Activated T-helper 2 cell treated with anti-CD3 and anti-CD28 coated beads, Interferon-gamma antibody, Interleukin-2, Interleukin-4, amounts not matched to agents 10 μg/mL and 5 μg/mL and 100 μg/mL, durations not matched to agents 14 hours and 24 hours and 36 hours (primary cell): ENCODE measurements at regions not wholly inside any gene's neighbourhood (a gene's known extent, or its start where the extent isn't known, plus 50 kb on each side); places are given as distances from the start of the nearest gene placed in this dataset.

Source experiments
- DNase-seq: peaks from one replicate; pipeline ENCODE4 v3.0.0; 2021; ENCODE audit warnings: low spot score
- H3K27ac Mint-ChIP-seq: one replicate; pipeline ENCODE4 v1.8.0; 2021; ENCODE audit warnings: mixed read lengths
- H3K27me3 Mint-ChIP-seq: one replicate; pipeline ENCODE4 v1.8.0; 2021; ENCODE audit warnings: low read depth, mixed read lengths
- H3K36me3 Mint-ChIP-seq: one replicate; pipeline ENCODE4 v1.8.0; 2021; ENCODE audit warnings: low read depth, mixed read lengths
- H3K4me1 Mint-ChIP-seq: one replicate; pipeline ENCODE4 v1.8.0; 2021; ENCODE audit warnings: low read depth, mixed read lengths
- H3K4me3 Mint-ChIP-seq: one replicate; pipeline ENCODE4 v1.8.0; 2021; ENCODE audit warnings: low read depth, mild to moderate bottlenecking, moderate library complexity, mixed read lengths
- H3K9me3 Mint-ChIP-seq: one replicate; pipeline ENCODE4 v1.8.0; 2021; ENCODE audit warnings: mixed read lengths
- intact Hi-C: fragments of 100-400 bp; cut with micrococcal nuclease; formaldehyde crosslinking; loops from one replicate; pipeline ENCODE4 v1.15.1; 2023

DNA sequence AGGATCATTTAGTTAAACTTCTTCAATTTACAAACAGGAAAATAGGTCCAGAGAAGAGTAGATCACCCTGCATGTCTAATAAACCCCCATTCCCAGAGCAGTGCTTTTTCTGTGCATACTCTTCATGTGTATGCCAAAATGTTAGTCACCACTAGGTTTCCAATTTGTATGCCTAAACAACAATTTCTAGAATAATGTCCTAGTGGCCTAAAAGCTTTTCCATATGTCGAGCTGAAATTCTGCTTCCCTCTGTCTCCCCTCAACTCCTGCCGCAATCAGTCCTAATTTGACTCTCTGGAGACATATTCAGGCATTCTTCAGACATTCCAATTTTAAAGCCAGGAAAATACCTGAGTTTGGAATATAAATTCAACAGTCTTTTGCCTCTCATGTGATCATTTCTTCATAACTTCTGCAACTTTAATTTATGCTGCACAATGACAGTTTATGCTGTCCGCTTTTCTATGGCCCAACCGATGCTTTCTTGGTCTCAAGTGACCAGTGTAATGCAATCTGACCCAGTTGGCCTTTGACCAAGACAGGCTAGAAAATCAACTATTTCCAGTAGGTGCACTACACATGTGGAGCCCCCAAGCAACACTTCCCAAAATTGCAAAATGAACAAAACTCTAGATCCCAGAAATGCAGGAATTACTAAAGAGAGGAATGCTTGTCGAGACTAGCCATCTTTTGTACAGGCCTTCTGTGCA is 122.9 kb upstream of the FMR1 start:
- Mint-ChIP-seq H3K36me3 (no peaks in the 10 kb centered on the region), H3K27ac (no peak overlapping the region), H3K4me1 (no peaks in the 10 kb centered on the region), H3K4me3 (no peak overlapping the region), H3K9me3 (no peaks in the 10 kb centered on the region), H3K27me3 (no peaks in the 10 kb centered on the region)
- intact Hi-C loops: no loop called here
- DNase-seq: no peak

DNA sequence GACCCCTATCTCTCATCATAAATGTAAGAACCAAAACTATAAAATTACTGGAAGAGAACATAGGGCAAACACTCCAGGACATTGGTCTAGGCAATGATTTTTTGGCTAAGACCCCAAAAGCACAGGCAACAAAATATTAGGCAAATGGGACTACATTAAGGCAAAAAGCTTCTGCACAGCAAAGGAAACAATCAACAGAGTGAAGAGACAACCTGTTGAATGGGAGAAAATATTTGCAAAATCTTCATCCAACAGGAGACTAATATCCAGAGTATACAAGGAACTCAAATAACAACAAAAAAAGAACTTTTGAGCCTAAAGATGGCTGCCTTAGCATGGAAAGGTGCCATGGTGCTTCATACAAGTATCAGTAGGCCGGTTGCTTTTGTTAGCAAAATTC is 111.1 kb upstream of the FMR1 start:
- DNase-seq: no peak
- intact Hi-C loops: no loop called here
- no peaks in the 10 kb centered on the region for H3K4me1 Mint-ChIP-seq
- H3K4me3 Mint-ChIP-seq: no peak overlapping the region
- no peaks in the 10 kb centered on the region for H3K36me3 Mint-ChIP-seq
- no peaks in the 10 kb centered on the region for H3K27me3 Mint-ChIP-seq
- H3K27ac Mint-ChIP-seq: no peak overlapping the region
- no peaks in the 10 kb centered on the region for H3K9me3 Mint-ChIP-seq

GRCh38 chrX:147803948-147804347 is 107.8 kb upstream of the FMR1 start:
- Mint-ChIP-seq H3K4me3 (no peak overlapping the region), H3K9me3 (no peaks in the 10 kb centered on the region), H3K27me3 (no peaks in the 10 kb centered on the region), H3K36me3 (no peaks in the 10 kb centered on the region), H3K27ac (no peak overlapping the region), H3K4me1 (no peaks in the 10 kb centered on the region)
- intact Hi-C loops: loop anchor here (1.0 kb wide), 1 partner anchor 328 kb away; no protein-coding TSS in a partner anchor
- DNase-seq: no peak

- DNase-seq: no peak
- Mint-ChIP-seq H3K27me3 (no peaks in the 10 kb centered on the region), H3K4me1 (no peaks in the 10 kb centered on the region), H3K27ac (no peak overlapping the region), H3K9me3 (no peaks in the 10 kb centered on the region), H3K4me3 (no peak overlapping the region), H3K36me3 (no peaks in the 10 kb centered on the region)
- intact Hi-C loops: no loop called here
These were observed 99.9 kb upstream of the FMR1 start for GRCh38 chrX:147811803-147812202.

DNA sequence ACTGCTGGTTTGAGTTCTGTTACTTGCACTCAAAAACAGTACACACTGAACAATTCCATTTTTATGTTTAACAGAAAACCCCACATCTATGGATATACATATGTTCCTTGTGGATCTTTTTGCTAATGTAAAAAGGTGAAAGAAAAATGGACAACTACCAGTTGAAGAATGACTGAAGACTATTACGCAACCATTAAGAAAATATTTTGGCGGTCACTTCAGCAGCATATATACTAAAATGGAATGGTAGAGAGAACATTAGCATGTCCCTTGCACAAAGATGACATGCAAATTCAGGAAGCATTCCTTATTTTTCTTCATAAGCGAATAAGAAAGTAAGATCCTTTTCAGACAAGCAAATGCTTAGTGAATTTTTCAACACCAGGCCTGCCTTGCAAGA is 84.6 kb upstream of the FMR1 start:
- Mint-ChIP-seq H3K27me3 (no peaks in the 10 kb centered on the region), H3K4me1 (no peaks in the 10 kb centered on the region), H3K4me3 (no peak overlapping the region), H3K9me3 (peaks cover 12% of the 10 kb centered on the region), H3K36me3 (no peaks in the 10 kb centered on the region), H3K27ac (no peak overlapping the region)
- intact Hi-C loops: no loop called here
- no peak for DNase-seq

DNA sequence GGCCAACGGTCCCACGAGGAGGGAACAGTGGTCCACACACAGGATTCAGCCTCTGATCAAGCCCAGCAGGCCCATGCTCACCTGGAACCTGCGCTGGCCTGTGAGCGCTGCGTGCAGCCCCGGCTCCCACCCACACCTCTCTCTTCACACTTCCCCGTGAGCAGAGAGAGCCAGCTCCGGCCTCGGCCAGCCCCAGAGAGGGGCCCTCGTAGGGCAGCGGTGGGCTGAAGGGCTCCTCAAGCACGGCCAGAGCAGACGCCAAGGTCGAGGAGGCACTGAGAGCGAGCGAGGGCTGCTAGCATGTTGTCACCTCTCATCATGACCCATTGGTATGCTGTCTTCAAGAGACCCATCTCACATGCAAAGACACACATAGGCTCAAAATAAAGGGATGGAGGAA is 83.0 kb upstream of the FMR1 start:
- no peaks in the 10 kb centered on the region for H3K36me3 Mint-ChIP-seq

DNA sequence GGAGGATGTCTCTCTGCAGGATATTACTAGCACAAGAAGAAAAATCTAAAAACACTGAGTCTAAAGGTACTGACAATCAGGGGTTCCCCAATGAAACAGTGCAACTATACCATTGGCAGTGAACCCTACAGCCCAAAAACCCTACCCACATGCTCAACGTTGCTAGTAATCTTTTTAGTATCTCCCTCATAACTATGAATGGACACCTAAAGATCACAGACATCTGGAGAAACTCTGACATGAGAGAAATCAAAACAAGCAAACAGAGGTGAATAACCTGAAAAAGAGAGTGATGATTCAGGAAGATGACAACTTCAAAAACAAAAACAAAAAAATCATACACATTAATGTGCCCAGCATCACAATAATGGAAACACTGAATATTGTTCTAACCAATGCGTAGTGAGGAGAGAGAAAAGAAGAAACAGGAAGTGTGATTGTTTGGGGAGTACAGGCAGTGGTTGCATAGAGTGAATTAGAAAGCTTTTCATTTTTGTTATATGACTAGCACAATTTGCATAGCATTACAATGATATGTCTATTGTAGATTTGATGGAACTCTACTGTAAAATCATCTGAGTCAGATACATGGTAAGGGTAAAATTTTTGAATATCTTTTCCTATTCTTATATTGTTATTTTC is 78.9 kb upstream of the FMR1 start:
- Mint-ChIP-seq H3K4me3 (no peak overlapping the region), H3K4me1 (no peaks in the 10 kb centered on the region), H3K9me3 (peaks cover 9% of the 10 kb centered on the region), H3K36me3 (no peaks in the 10 kb centered on the region), H3K27me3 (no peaks in the 10 kb centered on the region), H3K27ac (no peak overlapping the region)
- no peak for DNase-seq
- intact Hi-C loops: no loop called here

More for the DNA sequence above, 83.0 kb upstream of the FMR1 start:
- intact Hi-C loops: no loop called here
- DNase-seq: no peak
- no peaks in the 10 kb centered on the region for H3K27me3 Mint-ChIP-seq
- H3K9me3 Mint-ChIP-seq: peaks cover 9% of the 10 kb centered on the region
- no peaks in the 10 kb centered on the region for H3K4me1 Mint-ChIP-seq
- no peak overlapping the region for H3K27ac Mint-ChIP-seq
- H3K4me3 Mint-ChIP-seq: no peak overlapping the region

DNA sequence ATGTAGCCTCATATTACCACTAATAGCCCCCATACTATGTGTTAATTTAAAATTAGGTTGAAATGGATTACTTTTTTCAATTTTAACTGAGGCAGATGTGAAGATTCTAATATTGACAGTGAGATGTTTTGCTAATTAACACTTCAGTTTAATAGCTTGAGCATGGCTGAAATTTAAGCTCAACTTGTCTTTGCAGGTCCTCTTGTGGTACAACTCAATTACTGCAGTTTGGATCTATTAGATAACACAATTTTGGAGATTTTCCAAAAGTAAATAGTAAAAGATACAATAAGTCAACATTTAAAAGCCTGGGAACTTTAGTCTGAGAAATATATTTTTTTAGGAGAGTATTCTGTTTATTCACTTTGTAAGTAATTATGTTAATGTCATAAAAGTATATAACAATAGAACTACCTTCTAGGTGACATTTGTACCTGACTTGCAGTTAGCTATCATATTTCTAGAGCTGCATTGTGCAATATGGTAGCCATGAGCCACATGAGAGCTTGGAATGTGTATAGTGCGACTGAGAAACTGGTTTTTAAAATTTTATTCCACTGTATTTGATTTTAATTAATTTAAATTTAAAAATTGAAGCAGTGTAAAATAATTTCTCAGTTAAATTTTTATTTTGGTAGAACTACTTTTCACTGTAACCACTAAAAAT is 73.1 kb upstream of the FMR1 start:
- H3K4me3 Mint-ChIP-seq: no peak overlapping the region
- H3K27ac Mint-ChIP-seq: no peak overlapping the region
- no peaks in the 10 kb centered on the region for H3K27me3 Mint-ChIP-seq
- H3K4me1 Mint-ChIP-seq: no peaks in the 10 kb centered on the region
- DNase-seq: no peak
- H3K36me3 Mint-ChIP-seq: no peaks in the 10 kb centered on the region
- intact Hi-C loops: no loop called here
- no peaks in the 10 kb centered on the region for H3K9me3 Mint-ChIP-seq

DNA sequence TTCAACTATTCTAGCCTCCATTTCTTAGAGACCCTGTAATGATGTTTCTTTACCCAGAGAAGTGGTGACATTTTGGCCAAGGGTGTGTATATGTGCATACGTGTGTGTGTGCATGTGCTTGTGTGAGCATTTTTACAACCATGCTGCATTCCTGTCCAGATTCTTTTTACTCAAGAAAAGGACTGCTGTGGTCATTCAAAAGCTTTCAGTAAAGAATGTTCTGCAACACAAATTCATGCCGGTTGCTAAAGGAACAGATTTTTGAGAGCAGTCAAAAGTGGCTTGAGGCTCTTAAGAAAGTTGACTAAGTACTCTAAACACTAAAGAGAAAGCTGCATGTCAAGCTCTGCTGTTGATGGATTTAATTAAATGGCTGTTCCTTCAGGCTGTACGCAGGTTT is 65.0 kb upstream of the FMR1 start:
- Mint-ChIP-seq H3K27ac (no peak overlapping the region), H3K4me1 (no peaks in the 10 kb centered on the region), H3K27me3 (no peaks in the 10 kb centered on the region), H3K36me3 (no peaks in the 10 kb centered on the region), H3K4me3 (no peak overlapping the region), H3K9me3 (no peaks in the 10 kb centered on the region)
- intact Hi-C loops: no loop called here
- DNase-seq: no peak

GRCh38 chrX:147847999-147848398 is 63.7 kb upstream of the FMR1 start:
- H3K4me1 Mint-ChIP-seq: no peaks in the 10 kb centered on the region
- no peaks in the 10 kb centered on the region for H3K27me3 Mint-ChIP-seq
- no peak overlapping the region for H3K27ac Mint-ChIP-seq
- intact Hi-C loops: no loop called here
- H3K9me3 Mint-ChIP-seq: no peaks in the 10 kb centered on the region
- no peaks in the 10 kb centered on the region for H3K36me3 Mint-ChIP-seq
- no peak overlapping the region for H3K4me3 Mint-ChIP-seq
- no peak for DNase-seq

GRCh38 chrX:147848543-147849443 is 62.9 kb upstream of the FMR1 start:
- DNase-seq: no peak
- H3K27ac Mint-ChIP-seq: no peak overlapping the region
- H3K36me3 Mint-ChIP-seq: no peaks in the 10 kb centered on the region
- no peaks in the 10 kb centered on the region for H3K9me3 Mint-ChIP-seq
- H3K4me1 Mint-ChIP-seq: no peaks in the 10 kb centered on the region
- H3K4me3 Mint-ChIP-seq: no peak overlapping the region
- intact Hi-C loops: no loop called here
- no peaks in the 10 kb centered on the region for H3K27me3 Mint-ChIP-seq

DNA sequence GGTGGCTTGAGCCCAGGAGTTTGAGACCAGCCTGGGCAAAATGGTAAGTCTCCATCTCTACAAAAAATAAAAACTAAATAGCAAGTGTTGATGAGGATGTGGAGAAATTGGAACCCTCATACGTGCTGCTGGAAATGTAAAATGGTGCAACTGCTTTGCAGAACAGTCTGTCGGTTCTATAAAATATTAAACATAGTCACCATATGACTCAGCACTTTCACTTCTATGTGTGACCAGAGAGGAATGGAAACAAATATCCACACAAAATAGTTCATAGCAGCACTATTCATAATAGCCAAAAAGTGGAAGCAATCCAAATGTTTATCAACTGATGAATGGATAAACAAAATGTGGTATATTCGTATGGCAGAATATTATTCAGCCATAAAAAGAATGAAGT is 60.8 kb upstream of the FMR1 start:
- H3K27ac Mint-ChIP-seq: no peak overlapping the region
- no peaks in the 10 kb centered on the region for H3K4me1 Mint-ChIP-seq
- intact Hi-C loops: no loop called here
- H3K36me3 Mint-ChIP-seq: no peaks in the 10 kb centered on the region
- no peaks in the 10 kb centered on the region for H3K27me3 Mint-ChIP-seq
- H3K9me3 Mint-ChIP-seq: no peaks in the 10 kb centered on the region
- H3K4me3 Mint-ChIP-seq: no peak overlapping the region
- no peak for DNase-seq
